ENCODE measurements at regions not wholly inside any gene's neighbourhood (a gene's known extent, or its start where the extent isn't known, plus 50 kb on each side); places are given as distances from the start of the nearest gene placed in this dataset.

- TF ChIP-seq CTCF (IDR thresholded peaks at IDR 0.05) (no peak), POLR2A (IDR thresholded peaks at IDR 0.05) (no peak)
These were observed 392.4 kb downstream of the TECRL start for GRCh38 chr4:64016893-64017292.
